IPS DF 19.7 (cell line): ENCODE measurements at regions not wholly inside any gene's neighbourhood (a gene's known extent, or its start where the extent isn't known, plus 50 kb on each side); places are given as distances from the start of the nearest gene placed in this dataset.

Source experiments
- DNase-seq: peaks from one replicate; pipeline ENCODE4 v3.0.0-alpha.2; 2013; ENCODE audit warnings: low read depth, low spot score

GRCh38 chr5:86974955-86975354 lies 292.7 kb upstream of the RASA1 start:
- DNase-seq: no peak

- DNase-seq: no peak
These were observed 290.5 kb upstream of the RASA1 start for GRCh38 chr5:86977190-86977589.

- no peak for DNase-seq
These were observed 289.9 kb upstream of the RASA1 start for GRCh38 chr5:86977808-86978207.

GRCh38 chr5:86979811-86980411 lies 287.8 kb upstream of the RASA1 start:
- DNase-seq: no peak

GRCh38 chr5:86981898-86982297 lies 285.8 kb upstream of the RASA1 start:
- no peak for DNase-seq

GRCh38 chr5:86983208-86983607 lies 284.5 kb upstream of the RASA1 start:
- no peak for DNase-seq

GRCh38 chr5:86986837-86987236 lies 280.8 kb upstream of the RASA1 start:
- DNase-seq: no peak

- no peak for DNase-seq
These were observed 270.2 kb upstream of the RASA1 start for GRCh38 chr5:86997516-86997915.

GRCh38 chr5:86999951-87000350 lies 267.7 kb upstream of the RASA1 start:
- no peak for DNase-seq

GRCh38 chr5:87002485-87002884 lies 265.2 kb upstream of the RASA1 start:
- no peak for DNase-seq

GRCh38 chr5:87004101-87004500 lies 263.6 kb upstream of the RASA1 start:
- no peak for DNase-seq

- no peak for DNase-seq
These were observed 259.9 kb upstream of the RASA1 start for GRCh38 chr5:87007737-87008136.

- DNase-seq: no peak
These were observed 258.7 kb upstream of the RASA1 start for GRCh38 chr5:87008751-87009560.

GRCh38 chr5:87010736-87011135 lies 256.9 kb upstream of the RASA1 start:
- no peak for DNase-seq

- DNase-seq: no peak
These were observed 251.8 kb upstream of the RASA1 start for GRCh38 chr5:87015901-87016300.

- no peak for DNase-seq
These were observed 247.4 kb upstream of the RASA1 start for GRCh38 chr5:87020099-87020934.

GRCh38 chr5:87022415-87022814 lies 245.3 kb upstream of the RASA1 start:
- DNase-seq: no peak

GRCh38 chr5:87027570-87027969 lies 240.1 kb upstream of the RASA1 start:
- DNase-seq: no peak

- no peak for DNase-seq
These were observed 237.7 kb upstream of the RASA1 start for GRCh38 chr5:87029951-87030350.

GRCh38 chr5:87030699-87031098 lies 237.0 kb upstream of the RASA1 start:
- DNase-seq: no peak

- no peak for DNase-seq
These were observed 233.1 kb upstream of the RASA1 start for GRCh38 chr5:87034557-87034956.

GRCh38 chr5:87042554-87042953 lies 225.1 kb upstream of the RASA1 start:
- no peak for DNase-seq

GRCh38 chr5:87048156-87048555 lies 219.5 kb upstream of the RASA1 start:
- no peak for DNase-seq
